T-helper 1 cell treated with Interleukin-12 subunit alpha and Interleukin-12 subunit beta and Interleukin-4 antibody, amounts not matched to agents 30 ng/mL and 1 ng/mL, for 36 hours (primary cell): ENCODE measurements at regions not wholly inside any gene's neighbourhood (a gene's known extent, or its start where the extent isn't known, plus 50 kb on each side); places are given as distances from the start of the nearest gene placed in this dataset.

ENCODE experiments used
- intact Hi-C: fragments of 100-400 bp; cut with micrococcal nuclease; formaldehyde crosslinking; loops from one replicate; pipeline ENCODE4 v1.15.1; 2024

- intact Hi-C loops, result no loop called here
Observed at GRCh38 chr21:38186661-38187270, 70.0 kb upstream of the KCNJ15 start.

- intact Hi-C loops, result no loop called here
Observed at GRCh38 chr21:38188037-38188436, 68.8 kb upstream of the KCNJ15 start.

- intact Hi-C loops, result no loop called here
Observed at GRCh38 chr21:38196036-38196435, 60.8 kb upstream of the KCNJ15 start.

GRCh38 chr21:38202811-38203210 lies 54.0 kb upstream of the KCNJ15 start:
- intact Hi-C loops, result no loop called here

- intact Hi-C loops, result no loop called here
Observed at GRCh38 chr21:38203229-38203628, 53.6 kb upstream of the KCNJ15 start.

GRCh38 chr21:38205940-38206339 lies 50.9 kb upstream of the KCNJ15 start:
- intact Hi-C loops, result no loop called here

- intact Hi-C loops, result no loop called here
Observed at GRCh38 chr21:38206646-38207045, 50.1 kb upstream of the KCNJ15 start.
